NCI-H2196 treated with DMSO at 0.1 percent for 48 hours (cell line): ENCODE measurements at regions not wholly inside any gene's neighbourhood (a gene's known extent, or its start where the extent isn't known, plus 50 kb on each side); places are given as distances from the start of the nearest gene placed in this dataset.
A peak's percentile ranks its signal among the peaks of the same experiment; 100 is the strongest.
"Not testable (repeated sequence)": the region's sequence is repeated elsewhere in the genome, so short reads cannot be mapped to it uniquely, and the experiment has no call there.

Source experiments
- DNase-seq: peaks from one replicate; lab custom pipeline; 2025; ENCODE audit not compliant: unreplicated experiment; lab: John Stamatoyannopoulos, UW

DNA sequence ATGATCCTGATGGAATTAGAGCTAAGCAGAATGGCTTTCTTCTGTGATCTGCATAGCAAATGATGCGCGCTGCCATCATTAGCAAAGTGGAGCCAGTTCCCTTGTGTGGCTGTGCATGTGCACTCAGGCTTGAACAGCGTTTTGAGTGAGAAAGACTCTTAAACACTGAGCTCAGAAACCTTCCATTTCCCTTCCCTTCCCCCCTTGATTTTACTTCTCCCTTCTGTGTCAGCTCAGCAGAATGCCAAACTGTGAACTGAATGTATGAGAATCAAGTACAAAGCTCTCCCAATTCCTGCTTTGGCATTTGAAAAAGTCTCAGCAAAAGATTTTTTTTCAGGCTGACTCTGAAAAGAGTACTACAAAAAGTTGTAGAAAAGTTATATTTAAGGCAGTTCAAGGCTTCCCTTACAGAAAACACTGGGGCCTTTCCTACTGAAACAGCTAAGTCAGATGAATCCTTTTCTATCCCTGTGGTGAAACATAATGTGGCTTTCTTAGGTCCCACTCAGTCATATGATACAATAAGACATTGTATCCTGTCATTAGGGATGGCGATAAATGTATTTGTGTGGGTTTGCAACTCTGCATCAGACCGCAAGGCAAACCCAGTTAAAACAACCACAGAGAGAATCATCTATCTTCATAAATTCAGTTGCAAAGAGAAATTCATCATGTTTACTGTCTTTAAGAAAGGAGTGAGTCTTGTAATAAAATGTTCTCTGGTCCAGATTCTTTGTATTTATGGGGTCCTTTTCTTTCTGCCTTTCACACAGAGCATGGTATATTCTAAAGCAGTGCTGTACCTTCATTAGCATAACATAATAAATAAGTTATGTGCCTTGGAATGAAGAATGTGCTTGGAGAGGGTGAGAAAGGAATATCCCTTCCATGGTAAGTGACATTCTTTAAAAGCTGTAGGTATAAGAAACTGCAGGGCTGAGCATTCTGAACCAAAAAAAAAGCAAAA, 222.6 kb downstream of the CAAP1 start:
- no peak for DNase-seq

DNA sequence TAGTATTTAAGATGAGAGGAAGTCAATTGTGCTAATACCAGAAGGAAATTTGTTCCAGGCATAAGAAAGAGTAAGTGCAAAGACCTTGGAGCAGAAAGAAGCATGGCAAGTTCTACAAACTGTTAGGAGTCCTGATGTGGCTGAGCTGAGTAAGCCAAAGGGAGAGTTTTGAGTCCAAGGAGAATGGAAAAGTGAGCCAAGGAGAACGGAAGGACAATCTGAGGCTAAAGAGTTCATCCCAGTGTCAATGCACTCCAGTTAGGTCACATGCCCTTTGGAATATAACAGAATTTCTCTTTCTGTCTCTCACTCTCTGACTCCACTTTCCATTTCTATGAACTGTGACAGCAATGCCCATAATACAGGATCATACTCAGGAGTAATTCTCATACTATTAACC, 224.7 kb downstream of the CAAP1 start:
- no peak for DNase-seq

DNA sequence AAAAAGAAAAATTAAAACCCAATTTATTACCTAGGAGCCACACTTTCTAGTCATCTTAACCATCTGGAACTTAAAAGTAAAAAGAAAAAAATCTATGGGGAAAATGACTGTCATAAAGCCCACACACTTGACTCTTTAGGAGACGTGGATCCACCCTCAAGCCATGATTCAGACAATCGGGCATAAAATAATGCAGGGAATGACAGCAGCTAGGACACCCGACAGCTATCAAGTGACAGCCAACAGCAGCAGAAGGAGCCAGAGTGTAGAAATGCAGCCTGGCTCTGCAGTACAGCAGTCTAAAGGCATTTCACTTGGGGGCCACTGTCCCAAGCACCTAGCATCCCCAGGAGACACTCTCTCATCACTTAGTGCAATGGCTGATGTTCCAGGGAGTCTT, 226.9 kb downstream of the CAAP1 start:
- DNase-seq, result no peak

DNA sequence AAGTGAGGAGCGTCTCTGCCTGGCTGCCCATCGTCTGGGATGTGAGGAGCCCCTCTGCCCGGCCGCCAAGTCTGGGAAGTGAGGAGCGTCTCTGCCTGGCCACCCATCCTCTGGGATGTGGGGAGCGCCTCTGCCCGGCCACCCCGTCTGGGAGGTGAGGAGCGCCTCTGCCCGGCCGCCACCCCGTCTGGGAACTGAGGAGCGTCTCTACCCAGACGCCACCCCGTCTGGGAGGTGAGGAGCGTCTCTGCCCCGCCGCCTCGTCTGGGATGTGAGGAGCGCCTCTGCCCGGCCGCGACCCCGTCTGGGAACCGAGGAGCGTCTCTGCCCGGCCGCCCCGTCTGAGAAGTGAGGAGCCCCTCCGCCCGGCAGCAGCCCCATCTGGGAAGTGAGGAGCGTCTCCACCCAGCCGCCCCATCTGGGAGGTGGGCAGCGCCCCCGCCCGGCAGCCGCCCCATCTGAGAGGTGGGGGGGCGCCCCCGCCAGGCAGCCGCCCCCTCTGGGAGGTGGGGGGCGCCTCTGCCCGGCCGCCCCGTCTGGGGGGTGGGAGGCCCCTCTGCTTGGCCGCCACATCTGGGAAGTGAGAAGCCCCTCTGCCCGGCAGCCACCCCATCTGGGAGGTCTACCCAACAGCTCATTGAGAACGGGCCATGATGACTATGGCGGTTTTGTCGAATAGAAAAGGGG, 228.4 kb downstream of the CAAP1 start:
- DNase-seq, result not testable (repeated sequence)

DNA sequence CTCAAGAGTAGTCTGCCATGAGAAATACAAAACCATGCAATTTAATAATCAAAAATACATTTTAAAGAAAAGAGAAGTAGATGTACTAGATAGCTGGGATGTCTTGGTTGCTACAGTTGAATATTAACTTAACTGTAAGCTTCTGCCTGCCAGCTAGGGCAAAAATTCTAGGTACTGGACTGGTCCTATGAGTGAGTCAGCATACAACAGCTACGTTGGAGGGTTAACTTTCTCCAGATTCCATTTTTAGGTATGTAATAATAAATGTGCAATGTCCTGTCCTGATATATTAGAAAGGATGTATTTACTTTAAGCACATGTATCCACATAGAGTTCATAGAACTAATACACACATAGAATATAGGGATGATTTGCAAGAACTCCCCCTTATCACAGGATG, 230.1 kb downstream of the CAAP1 start:
- DNase-seq, result no peak

DNA sequence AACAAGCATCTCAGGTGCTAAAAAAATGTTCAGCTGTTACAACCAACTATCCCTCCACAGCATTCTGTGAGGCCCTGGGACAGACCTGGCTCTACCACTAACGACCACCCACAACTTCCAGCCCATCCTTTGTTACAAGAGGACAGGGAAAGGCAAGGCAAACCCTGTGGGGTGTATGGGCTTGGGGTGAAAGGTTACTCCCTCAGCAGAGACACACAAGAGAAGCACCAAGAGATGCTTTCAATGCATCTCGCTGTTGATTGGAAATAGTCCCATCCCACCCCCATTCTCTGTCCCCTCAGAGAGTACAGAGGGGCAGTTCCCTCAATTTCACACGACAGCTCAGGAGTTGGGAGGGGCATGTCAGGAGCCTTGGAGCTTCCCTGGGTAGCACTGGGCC, 234.1 kb downstream of the CAAP1 start:
- DNase-seq, result no peak

DNA sequence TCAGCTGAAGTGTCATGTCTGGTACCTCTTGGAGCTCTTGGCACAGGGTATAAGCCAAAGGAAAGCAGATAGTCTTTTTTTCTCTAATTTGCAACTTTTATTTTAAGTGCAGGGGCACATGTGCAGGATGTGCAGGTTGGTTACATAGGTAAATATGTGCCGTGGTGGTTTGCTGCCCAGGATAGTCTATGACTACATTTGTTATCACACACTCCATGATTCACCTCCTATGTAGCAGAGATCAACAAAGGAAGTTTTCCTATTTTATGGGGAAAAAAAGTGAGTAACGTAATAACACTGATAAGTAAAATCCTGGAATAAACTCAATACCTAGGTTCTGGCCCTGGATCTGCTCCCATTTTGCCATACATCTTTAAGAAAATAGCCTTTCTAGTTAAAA, 234.6 kb downstream of the CAAP1 start:
- DNase-seq, result no peak

DNA sequence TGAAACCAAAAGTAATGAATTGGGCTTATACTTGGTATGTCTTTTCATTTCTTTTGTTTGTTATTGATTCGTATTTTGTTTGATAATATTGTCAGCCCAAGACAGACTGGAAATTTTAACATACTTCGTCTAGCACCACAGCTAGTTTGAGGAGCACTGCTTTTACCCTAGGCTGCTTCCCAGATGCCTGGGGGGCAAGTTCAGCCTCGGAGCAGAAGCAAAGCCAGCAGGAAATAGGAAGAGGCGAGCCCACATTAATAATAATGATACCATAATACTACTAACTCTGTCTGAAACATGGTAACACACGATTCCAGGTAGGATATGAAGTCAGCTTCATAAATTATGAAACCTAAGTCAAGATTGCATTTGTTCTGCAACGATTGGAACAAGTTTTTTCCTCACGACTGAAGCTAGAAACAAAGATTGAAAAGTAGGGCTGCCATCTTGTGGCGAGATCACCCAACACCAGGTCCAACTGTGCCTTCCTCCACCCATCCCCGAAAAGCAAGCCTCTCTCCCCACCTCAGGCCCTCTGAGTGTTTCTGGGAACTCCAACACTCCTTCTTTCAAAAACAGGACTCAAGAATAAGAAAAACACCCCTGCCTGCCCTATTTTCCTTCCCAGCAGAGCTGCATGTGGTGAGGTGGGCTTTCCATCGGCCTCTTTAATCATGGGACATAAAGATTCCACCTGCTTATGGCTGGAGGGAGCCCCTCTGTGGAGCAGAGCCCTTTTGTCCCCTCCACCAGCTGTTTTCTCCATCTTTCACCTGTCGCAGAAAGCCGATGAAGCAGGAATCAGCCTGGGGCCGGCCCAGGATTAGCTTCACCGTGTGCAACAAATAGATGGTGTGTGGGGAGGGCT, 236.4 kb downstream of the CAAP1 start:
- peak; percentile 9 for DNase-seq

DNA sequence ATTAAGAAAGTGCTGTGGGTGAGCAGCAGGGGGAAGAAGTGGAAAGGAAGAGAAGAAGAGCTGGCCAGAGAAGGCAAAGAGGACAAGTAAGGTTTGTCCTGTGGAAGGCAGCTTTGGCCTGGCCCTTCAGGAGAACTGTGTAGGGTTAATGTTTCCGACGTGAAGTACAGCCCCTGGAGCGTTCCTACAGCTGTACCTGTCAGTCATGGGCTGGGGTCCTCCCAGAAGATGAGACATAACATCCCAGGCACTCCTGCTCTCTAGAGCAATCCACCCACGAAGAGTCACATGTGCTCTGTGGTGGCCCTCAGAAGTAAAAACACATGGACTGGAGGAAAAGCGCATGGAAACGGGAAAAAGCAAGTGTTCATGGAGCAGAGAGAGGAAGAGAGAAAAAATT, 237.4 kb downstream of the CAAP1 start:
- DNase-seq, result no peak

DNA sequence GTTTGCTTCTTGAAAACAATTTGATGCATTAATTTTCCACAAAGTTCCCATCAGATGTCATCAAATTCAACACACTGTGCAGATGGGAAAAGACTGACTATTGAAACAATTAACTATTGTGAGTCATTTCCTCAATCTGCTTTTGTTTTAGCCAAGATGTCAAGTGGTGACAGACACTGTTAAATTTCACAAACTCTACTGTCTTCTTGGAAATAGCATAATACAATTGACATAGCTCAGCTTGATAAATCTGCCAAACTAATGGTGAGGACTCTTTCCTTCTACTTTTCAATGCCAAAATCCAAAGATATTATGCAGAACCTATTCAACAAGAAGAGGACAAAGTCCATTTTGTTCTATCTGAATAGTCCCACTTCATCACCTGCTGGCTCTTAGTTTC, 242.3 kb downstream of the CAAP1 start:
- no peak for DNase-seq

DNA sequence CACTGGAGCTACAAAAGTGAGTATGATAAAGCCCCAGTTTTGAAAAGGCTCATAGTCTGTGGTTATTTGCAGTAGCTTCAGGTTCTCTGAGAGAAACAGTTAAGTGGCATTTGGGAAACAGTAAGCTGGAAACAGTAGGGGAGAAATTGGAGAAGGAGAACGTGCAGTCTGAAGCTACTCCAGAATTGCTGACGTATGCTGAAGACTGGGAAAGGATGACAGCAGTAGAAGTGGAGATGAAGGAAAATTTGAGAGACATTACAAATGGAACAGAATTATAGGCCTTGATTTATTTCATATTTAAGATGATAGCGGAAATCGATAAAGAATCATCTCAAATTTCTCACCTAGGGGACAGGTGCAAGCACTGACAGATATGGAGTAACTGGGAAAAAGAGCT, 248.8 kb downstream of the CAAP1 start:
- DNase-seq, result no peak

DNA sequence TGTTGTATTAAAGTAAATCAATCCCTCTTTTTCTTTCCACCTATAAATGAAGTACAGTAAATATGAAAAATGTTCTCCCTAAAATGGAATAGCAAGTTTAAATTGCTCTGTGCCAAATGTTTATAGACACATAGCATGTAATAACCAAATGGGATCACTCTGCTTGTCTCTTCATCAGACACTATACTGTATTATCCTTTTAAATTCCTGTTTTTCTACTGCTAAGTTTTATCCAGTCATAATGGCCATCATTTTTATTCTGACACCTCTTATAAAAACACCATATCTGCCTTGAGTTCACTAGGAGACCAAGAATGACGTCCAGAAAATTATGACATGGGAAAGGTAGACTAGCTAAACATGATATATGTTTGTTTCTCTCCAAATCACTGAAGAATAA, 252.8 kb downstream of the CAAP1 start:
- DNase-seq, result no peak

DNA sequence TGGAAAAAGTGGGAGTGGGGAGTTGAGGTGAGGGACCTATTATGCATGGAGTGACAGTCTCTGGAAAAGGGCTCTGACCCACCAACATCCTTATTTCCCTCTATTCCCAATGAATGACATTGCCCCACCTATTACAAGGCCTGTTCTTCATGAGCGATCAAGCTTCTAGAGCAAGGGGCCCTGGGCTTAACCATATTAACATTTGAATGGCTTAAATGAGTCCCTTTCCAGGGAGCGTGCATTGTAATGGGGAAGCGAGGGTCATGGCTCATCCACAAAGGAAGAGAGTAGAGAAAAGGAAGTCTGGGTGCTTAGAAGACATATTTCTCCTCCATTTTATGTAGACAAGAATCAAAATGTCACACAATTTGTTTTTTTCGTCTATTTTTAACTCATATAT, 255.5 kb downstream of the CAAP1 start:
- no peak for DNase-seq

DNA sequence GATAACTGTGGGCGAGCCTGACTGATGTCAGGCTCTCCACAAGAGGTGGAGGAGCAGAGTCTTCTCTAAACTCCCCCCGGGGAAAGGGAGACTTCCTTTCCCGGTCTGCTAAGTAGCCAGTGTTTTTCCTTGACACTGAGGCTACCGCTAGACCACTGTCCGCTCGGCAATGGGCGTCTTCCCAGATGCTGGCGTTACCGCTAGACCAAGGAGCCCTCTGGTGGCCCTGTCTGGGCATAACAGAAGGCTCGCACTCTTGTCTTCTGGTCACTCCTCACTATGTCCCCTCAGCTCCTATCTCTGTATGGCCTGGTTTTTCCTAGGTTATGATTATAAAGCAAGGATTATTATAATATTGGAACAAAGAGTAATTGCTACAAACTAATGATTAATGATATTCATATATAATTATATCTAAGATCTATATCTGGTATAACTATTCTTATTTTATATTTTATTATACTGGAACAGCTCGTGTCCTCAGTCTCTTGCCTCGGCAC, 278.7 kb downstream of the CAAP1 start:
- not testable (repeated sequence) for DNase-seq

DNA sequence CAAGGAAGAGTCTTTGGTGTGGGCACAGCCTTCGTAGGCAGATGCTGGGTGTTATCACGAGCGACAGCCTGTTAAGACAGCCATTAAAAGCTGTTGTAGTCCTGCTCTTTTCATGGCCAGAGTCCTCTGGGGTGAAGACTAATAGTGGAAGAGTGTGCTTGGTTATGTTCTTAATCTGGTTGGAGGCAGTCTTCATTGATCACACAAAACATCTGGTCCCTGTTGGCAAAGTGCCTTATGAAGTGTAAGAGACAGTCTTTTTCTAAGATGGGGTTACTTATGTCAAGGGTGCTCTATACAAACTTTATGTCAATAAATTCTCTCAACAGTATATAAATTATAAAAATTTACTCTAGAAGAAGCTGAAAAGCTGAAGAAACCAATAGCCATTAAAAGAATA, 280.4 kb downstream of the CAAP1 start:
- no peak for DNase-seq

DNA sequence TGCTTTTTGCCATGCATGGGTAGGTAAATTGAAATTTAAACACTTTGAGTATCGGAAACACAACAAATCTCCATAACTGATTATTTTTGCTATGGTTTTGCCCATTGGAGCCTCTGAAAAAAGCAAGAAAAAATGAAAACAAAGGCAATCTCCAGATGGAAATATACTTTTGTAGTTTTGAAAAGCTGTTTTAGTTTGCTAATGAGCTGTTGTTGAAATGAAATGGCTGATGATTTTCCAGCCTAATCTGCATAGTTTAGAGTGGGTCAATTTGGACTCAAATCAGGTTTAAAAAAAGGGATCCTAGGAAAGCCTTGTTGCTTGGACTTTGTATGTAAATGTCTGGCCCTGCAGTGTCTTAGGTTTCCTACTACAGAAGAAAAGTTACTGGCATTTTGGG, 285.8 kb downstream of the CAAP1 start:
- no peak for DNase-seq

DNA sequence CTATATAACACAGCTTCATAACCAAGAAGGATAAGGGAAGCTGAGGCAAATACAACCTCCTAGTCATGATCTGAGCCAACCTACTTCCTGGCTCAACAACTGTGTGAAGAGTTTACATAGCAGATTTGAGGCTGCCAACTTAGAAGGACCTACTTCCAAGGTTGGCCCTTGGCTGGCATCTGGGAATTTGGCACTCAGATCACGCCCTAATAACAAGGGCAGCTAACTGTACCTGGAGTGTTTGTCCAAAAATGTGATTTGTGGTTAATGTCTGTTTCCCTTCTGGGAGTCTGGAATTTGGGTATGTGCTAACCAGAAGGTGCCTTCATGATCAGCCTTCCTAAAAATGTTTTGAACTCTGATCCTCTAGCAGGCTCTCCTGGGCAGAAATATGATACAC, 287.2 kb downstream of the CAAP1 start:
- DNase-seq, result no peak

DNA sequence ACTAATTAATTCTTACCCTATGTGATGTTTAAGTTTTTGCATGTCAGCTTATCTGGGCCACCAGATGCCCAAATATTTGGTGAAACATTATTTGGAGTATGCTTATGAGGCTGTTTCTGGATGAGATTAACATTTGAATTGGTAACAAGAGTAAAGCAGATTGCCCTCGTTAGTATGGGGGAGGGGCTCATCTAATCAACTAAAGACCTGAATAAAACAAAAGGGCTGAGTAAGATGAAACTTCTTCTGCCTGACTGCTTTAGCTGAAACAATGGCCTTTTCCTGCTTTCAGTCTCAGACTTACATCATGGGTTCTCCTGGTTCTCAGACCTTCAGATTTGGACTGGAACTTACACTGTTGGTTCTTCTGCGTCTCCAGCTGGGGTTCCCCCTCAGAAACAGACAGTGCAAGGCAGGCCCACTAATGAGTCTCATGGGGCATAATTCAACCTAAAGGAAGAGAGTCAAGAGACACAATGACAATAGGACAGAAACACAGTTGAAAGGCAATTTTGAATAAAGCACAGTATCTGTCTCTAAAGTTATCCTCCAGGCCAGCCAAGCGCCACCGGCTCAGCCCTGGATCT, 288.4 kb downstream of the CAAP1 start:
- DNase-seq, result no peak

DNA sequence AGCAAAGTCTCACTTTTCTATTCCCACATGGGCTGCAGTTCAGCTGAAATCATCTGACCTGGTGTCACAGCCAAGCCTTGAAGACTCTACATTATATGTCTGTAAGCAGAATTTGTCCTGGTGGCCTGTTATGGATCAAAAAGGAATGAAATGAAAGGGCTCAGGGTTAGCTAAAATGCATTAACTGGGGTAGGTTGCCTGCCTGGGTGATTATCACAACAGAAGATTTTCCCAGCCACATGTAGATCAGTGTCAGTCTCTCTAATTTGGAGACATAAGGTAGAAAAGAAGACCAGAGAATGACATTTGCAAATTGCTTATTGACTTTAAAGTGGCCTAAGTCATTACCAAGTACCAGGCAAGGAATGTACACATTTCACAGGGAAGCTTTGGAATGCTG, 289.0 kb downstream of the CAAP1 start:
- DNase-seq, result no peak

DNA sequence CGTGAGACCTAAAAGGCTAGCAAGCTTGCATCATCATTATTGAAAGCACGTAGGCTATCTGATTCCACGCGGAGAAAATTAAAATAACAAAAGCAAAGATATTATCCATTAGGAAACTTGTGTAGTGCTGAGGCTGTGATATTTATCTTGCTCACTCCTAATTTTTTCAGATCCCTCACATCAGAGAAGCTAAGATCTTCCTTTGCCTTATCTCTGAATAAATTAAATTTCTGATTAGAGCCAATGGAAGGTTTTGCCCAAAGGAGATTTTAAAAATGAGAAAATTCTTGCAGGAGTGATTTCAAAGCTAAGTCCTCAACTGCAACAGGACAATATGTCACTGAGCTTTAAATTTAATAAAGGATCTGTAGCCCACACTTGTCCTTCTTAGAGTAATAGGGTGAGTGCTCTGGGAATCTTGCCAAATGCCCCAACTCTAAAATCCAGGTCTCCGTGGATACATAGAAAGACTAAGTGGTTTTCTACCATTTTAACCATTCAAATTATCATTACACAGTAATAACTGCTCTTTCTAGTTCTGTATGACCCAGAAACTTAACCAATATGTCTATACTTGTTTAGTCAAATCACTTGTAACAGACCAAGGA, 295.0 kb downstream of the CAAP1 start:
- no peak for DNase-seq

DNA sequence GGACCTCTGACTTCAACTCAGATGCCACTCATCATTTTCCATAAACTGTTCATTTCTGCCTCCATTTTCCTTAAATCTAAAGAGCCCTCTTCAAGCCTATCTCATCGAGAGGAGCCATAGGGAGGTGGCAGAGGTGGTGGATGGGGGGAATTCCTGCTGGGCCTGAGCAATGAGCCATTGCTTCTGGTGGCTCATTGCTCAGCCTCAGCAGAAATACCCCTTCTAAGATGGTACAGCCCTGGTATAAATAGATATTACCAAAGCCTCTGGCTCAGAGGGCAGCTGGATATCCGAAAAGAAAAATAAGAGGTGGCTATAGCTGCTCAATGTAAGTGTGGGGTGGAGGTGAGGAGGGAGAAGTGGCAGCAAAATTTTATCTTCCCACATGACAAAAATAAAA, 313.5 kb downstream of the CAAP1 start:
- DNase-seq, result no peak
